K562 (cell line): ENCODE measurements at regions not wholly inside any gene's neighbourhood (a gene's known extent, or its start where the extent isn't known, plus 50 kb on each side); places are given as distances from the start of the nearest gene placed in this dataset.
A peak's percentile ranks its signal among the peaks of the same experiment; 100 is the strongest.

Experiments used
- ATAC-seq: fragments of 200-7000 bp; cut with Tn5 transposase; 3 replicates; pipeline ENCODE4 v1.9.1; 2020; ENCODE audit warnings: moderate library complexity
- BruUV-seq: library from RNA; stranded (reverse); fragments of 400-500 nt; replicated peaks from 2 replicates; lab custom pipeline; 2021; lab: Mats Ljungman, UMichigan
- CTCF ChIA-PET: fragments of 300-600 bp; formaldehyde crosslinking; extraction: SDS; loops from one replicate; lab custom pipeline; 2021; ENCODE audit warnings: low intra/inter-chr PET ratio; lab: Yijun Ruan, JAX
- POLR2A ChIA-PET: fragments of 300-600, 350-650 bp; sonication (Branson Sonifier 250); formaldehyde crosslinking; extraction: SDS; loops from one replicate; lab custom pipeline; 2021; ENCODE audit warnings: antibody characterized with exemption, inconsistent platforms; lab: Yijun Ruan, JAX
- DNase-seq, 4 experiments: peaks; one replicate each; pipeline versions ENCODE4 v3.0.0 to v3.0.0-alpha.2; 2011 to 2018; ENCODE audit warnings: low spot score in 3 of 4, mixed read lengths in 3 of 4; ENCODE audit errors: extremely low read depth in 1 of 4
- FAIRE-seq: peaks from 2 replicates; lab custom pipeline; 2011; peaks lifted over from hg19 to GRCh38; lab: Jason Lieb, UNC
- H2AFZ ChIP-seq: 2 replicates; pipeline ENCODE4 v1.6.0; 2011; ENCODE audit warnings: low read depth, low read length, control low read depth, inconsistent platforms
- H3K27ac ChIP-seq: fragments of 200-600 bp; 3 replicates; pipeline ENCODE4 v1.8.0; 2011; ENCODE audit warnings: low read depth, mild to moderate bottlenecking, control low read depth, inconsistent platforms, low read length, moderate library complexity, mixed read lengths; ENCODE audit errors: extremely low read depth
- H3K27me3 ChIP-seq, 2 experiments: fragments of 300-600 bp in 1 of 2; 2 replicates in 1 of 2; 3 replicates in 1 of 2; pipeline versions ENCODE4 v1.6.0 to v1.8.0; 2011; ENCODE audit warnings: inconsistent platforms in 2 of 2, low read length in 2 of 2, mild to moderate bottlenecking in 1 of 2, mixed read lengths in 1 of 2, moderate library complexity in 1 of 2; ENCODE audit not compliant: control insufficient read depth in 2 of 2, insufficient read depth in 2 of 2
- H3K36me3 ChIP-seq: fragments of 300-600 bp; 3 replicates; pipeline ENCODE4 v1.8.0; 2011; ENCODE audit warnings: mild to moderate bottlenecking, low read length, inconsistent platforms; ENCODE audit not compliant: control insufficient read depth, insufficient read depth
- H3K4me1 ChIP-seq, 2 experiments: fragments of 200-600 bp in 1 of 2; replicated peaks in 1 of 2; 2 replicates in 1 of 2; 3 replicates in 1 of 2; pipeline versions ENCODE4 v1.5.1 to v1.8.0; 2011; ENCODE audit warnings: inconsistent platforms in 2 of 2, low read length in 2 of 2, mild to moderate bottlenecking in 1 of 2, mixed read lengths in 1 of 2, moderate library complexity in 1 of 2; ENCODE audit not compliant: control insufficient read depth in 2 of 2, insufficient read depth in 2 of 2
- H3K4me2 ChIP-seq: 2 replicates; pipeline ENCODE4 v1.6.1; 2011; ENCODE audit warnings: low read length, control low read depth, inconsistent platforms, mixed read lengths; ENCODE audit not compliant: insufficient read depth
- H3K4me3 ChIP-seq: fragments of 200-600 bp; sonication (generic), shearing (Covaris generic); 2 replicates; pipeline ENCODE4 v1.5.1; 2016; ENCODE audit warnings: control low read depth, inconsistent platforms
- H3K79me2 ChIP-seq: fragments of 200-600 bp; 3 replicates; pipeline ENCODE4 v1.8.0; 2011; ENCODE audit warnings: low read length, inconsistent platforms; ENCODE audit not compliant: control insufficient read depth, insufficient read depth
- H3K9ac ChIP-seq, 2 experiments: 2 replicates each; pipeline versions ENCODE4 v1.6.0 to v1.6.1; 2011; ENCODE audit warnings: low read depth in 2 of 2, low read length in 2 of 2, control low read depth in 1 of 2, inconsistent platforms in 1 of 2, mild to moderate bottlenecking in 1 of 2, mixed read lengths in 1 of 2; ENCODE audit not compliant: insufficient read depth in 1 of 2
- H3K9me1 ChIP-seq: one replicate; pipeline ENCODE4 v1.6.0; 2011; ENCODE audit warnings: inconsistent platforms, mild to moderate bottlenecking, low read length, moderate library complexity; ENCODE audit not compliant: control insufficient read depth, insufficient read depth
- H3K9me3 ChIP-seq: replicated peaks from 2 replicates; pipeline ENCODE4 v1.5.1; 2011; ENCODE audit warnings: low read depth, low read length, inconsistent platforms; ENCODE audit not compliant: control insufficient read depth, insufficient read depth
- H4K20me1 ChIP-seq: replicated peaks from 2 replicates; pipeline ENCODE4 v1.6.1; 2011; ENCODE audit warnings: low read length, inconsistent platforms, mixed read lengths; ENCODE audit not compliant: control insufficient read depth, insufficient read depth
- CUX1 ChIP-seq: fragments of 200-800 bp; sonication (Bioruptor generic); IDR thresholded peaks from 2 replicates; pipeline ENCODE4 v1.6.1; 2016; ENCODE audit warnings: missing genetic modification characterization, missing compliant biosample characterization
- HDAC3 ChIP-seq: fragments of 450-650 bp; IDR thresholded peaks from 2 replicates; pipeline ENCODE4 v1.6.1; 2018; ENCODE audit warnings: borderline replicate concordance, mild to moderate bottlenecking, moderate library complexity; ENCODE audit not compliant: partially characterized antibody
- MAZ ChIP-seq, 2 experiments: fragments of 450-650 bp in 1 of 2; sonication (generic) in 1 of 2; formaldehyde crosslinking; IDR thresholded peaks in 1 of 2; conservative IDR thresholded peaks in 1 of 2; 2 replicates each; pipeline versions ENCODE4 v1.4.0 to v1.5.0; 2020; ENCODE audit warnings: mild to moderate bottlenecking in 1 of 2, missing genetic modification reagents in 1 of 2
- MEIS2 ChIP-seq: fragments of 450-650 bp; IDR thresholded peaks from 2 replicates; pipeline ENCODE4 v1.6.1; 2014; ENCODE audit warnings: mild to moderate bottlenecking; ENCODE audit not compliant: partially characterized antibody
- ZEB2 ChIP-seq: fragments of 450-650 bp; IDR thresholded peaks from 2 replicates; pipeline ENCODE4 v1.6.1; 2016
- in situ Hi-C: fragments of 300-500 bp; cut with MboI; formaldehyde crosslinking; loops from 4 replicates; pipeline ENCODE4 v1.15.0; 2018; ENCODE audit warnings: inconsistent platforms, mixed read lengths
- intact Hi-C: fragments of 100-400 bp; cut with micrococcal nuclease; formaldehyde crosslinking; loops from 2 replicates; pipeline ENCODE4 v1.14.2; 2022

DNA sequence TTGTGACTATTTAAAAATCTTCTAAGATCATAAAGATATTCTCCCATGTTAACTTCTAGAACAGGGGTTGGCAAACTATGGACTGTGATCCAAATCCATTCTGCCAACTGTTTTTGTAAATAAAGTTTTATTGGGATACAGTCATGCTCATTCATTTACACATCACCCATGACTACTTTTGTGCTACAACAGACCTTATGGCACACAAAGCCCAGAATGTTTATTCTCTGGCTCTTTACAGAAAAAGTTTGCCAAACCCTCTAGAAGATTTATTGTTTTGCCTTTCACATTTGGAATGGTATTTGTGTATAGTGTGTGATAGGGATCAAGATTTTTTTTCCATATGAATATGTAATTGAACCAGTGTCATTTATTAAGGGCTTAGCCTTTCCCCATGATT, 341.7 kb downstream of the CD83 start (continued):
- TF ChIP-seq CUX1 (0 out of 2 replicates have a peak, but pooled peaks have one; percentile 4), MEIS2 (peak; percentile 3)

GRCh38 chr6:14460556-14460955, 343.0 kb downstream of the CD83 start:
- DNase-seq = no peak
- Histone ChIP-seq H3K79me2 (no peaks in the 10 kb centered on the region), H4K20me1 (no peaks in the 10 kb centered on the region), H3K9me3 (no peaks in the 10 kb centered on the region), H3K9me1 (no peaks in the 10 kb centered on the region), H3K4me2 (no peak overlapping the region), H3K9ac (no peak overlapping the region), H3K4me1 (peaks cover 0 to 22% of the 10 kb centered on the region in 2 experiments; a peak in 4 of 5 replicates), H3K27ac (no peak overlapping the region), H3K36me3 (no peaks in the 10 kb centered on the region), H2AFZ (no peak overlapping the region), H3K4me3 (no peak overlapping the region), H3K27me3 (no peaks in the 10 kb centered on the region)
- CTCF ChIA-PET = no interaction called here
- intact Hi-C loops = no loop called here
- ATAC-seq = no peak
- POLR2A ChIA-PET = interaction anchor here (0.7 kb wide), 1 partner anchor 178 kb away, joined by 3 read pairs; no protein-coding TSS in a partner anchor
- FAIRE-seq = no peak
- TF ChIP-seq ZEB2 (no peak), HDAC3 (no peak), MAZ (CRISPR knock-in tag; conservative IDR thresholded peaks at IDR 0.05 in 1 of 2, IDR thresholded peaks at IDR 0.05 in 1 of 2) (no peak)
- no TSS peak for BruUV-seq
- in situ Hi-C loops = no loop called here
